ENCODE measurements at regions not wholly inside any gene's neighbourhood (a gene's known extent, or its start where the extent isn't known, plus 50 kb on each side); places are given as distances from the start of the nearest gene placed in this dataset.

DNA sequence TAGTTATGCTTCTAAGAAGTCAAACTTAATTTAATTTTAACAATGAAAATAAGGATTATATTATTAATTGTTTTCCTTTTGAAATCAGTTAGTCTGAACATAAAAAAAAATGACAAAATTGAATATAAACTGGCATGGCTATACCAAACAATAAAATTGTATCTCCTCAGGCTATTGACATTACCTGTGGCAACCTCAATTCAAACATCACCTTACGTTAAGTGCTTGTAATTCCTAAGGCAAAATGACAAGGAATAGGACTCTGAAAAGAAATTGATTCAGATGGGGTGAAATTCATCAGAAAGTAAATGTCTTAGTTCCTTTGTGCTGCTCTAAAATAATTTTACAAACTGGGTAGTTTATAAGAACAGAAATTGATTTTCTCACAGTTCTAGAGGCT lies 89.5 kb downstream of the SLITRK6 start:
- WGBS, 2 experiments (ENCODE audit: insufficient coverage in 2 of 2): no CpG with 5 or more reads among the region's 1 CpG
- H3K4me3 ChIP-seq (ENCODE audit: extremely low read depth, insufficient read depth, low read length, poor library complexity, severe bottlenecking): no peak overlapping the region
- H3K4me1 ChIP-seq (ENCODE audit: control insufficient read depth, insufficient read depth, low read length, poor library complexity, severe bottlenecking): no peaks in the 10 kb centered on the region
- H3K36me3 ChIP-seq (ENCODE audit: control insufficient read depth, insufficient read depth, low read length): no peaks in the 10 kb centered on the region
- no peak overlapping the region for H3K27ac ChIP-seq (ENCODE audit: low read depth, low read length, severe bottlenecking)
- H3K9me3 ChIP-seq (ENCODE audit: control insufficient read depth, low read length): no peaks in the 10 kb centered on the region

DNA sequence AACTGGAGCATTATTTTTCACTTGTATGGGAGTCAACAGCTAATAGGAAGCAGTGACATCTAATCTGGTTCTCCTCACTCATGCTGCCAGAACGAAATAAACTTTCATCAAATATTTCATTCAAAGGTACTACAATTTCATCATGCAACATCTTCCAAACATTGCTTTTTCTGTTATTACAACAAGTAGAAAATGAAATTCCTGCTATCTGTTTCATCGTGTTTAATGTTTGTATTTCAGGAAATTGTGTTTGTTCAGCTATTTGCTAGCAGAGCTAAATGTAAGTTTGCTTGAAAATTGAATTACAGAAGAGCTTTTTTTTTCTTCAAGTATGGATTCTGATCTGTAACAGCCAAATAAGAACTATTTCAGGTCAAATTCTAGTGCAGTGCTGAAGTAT lies 90.1 kb downstream of the SLITRK6 start:
- Histone ChIP-seq H3K36me3 (ENCODE audit: control insufficient read depth, insufficient read depth, low read length) (no peaks in the 10 kb centered on the region), H3K9me3 (ENCODE audit: control insufficient read depth, low read length) (no peaks in the 10 kb centered on the region), H3K4me3 (ENCODE audit: extremely low read depth, insufficient read depth, low read length, poor library complexity, severe bottlenecking) (no peak overlapping the region), H3K4me1 (ENCODE audit: control insufficient read depth, insufficient read depth, low read length, poor library complexity, severe bottlenecking) (no peaks in the 10 kb centered on the region), H3K27ac (ENCODE audit: low read depth, low read length, severe bottlenecking) (no peak overlapping the region)
- 88% methylated on average over 2 of the region's 2 CpGs; no CpG with 5 or more reads in 1 of the 2 experiments for WGBS, 2 experiments (ENCODE audit: insufficient coverage in 2 of 2)

DNA sequence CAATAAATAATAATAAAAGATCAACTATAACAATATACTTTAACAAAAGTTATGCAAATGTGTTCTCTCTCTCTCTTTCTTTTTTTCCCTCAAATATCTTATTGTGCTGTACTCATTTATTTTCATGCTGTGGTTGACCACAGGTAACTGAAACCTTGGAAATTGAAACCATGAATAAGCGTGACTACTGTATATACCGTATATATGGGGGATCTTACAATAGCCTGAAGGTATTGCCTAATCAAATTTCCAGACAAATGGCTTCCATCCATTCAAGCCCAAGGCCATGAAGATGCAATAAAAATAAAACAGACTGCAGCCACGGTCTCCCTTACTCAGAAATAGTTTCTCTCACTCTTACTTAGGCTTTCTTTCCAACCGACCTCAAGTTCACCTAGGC lies 98.3 kb downstream of the SLITRK6 start:
- no peaks in the 10 kb centered on the region for H3K4me1 ChIP-seq (ENCODE audit: control insufficient read depth, insufficient read depth, low read length, poor library complexity, severe bottlenecking)

DNA sequence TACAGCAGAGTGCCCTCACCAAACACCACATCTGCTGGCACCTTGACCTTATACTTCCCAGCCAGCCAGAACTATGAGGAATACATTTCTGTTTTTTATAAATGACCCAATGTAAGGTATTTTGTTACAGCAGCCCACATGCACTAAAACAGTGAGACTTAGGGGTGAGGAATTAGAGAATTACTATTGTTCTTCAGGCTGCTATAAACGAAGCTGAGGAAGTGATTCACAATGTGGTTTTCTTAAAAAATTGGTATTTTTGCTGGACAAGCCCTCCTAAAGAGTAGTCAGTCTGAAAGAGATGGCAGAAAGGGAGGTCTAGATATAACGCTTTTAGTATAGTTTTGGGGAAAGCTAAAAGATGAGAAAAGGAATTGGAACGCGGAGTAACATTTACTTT lies 101.0 kb downstream of the SLITRK6 start:
- no peak overlapping the region for H3K27ac ChIP-seq (ENCODE audit: low read depth, low read length, severe bottlenecking)
- no peaks in the 10 kb centered on the region for H3K9me3 ChIP-seq (ENCODE audit: control insufficient read depth, low read length)
- no peak overlapping the region for H3K4me3 ChIP-seq (ENCODE audit: extremely low read depth, insufficient read depth, low read length, poor library complexity, severe bottlenecking)
- H3K4me1 ChIP-seq (ENCODE audit: control insufficient read depth, insufficient read depth, low read length, poor library complexity, severe bottlenecking): no peaks in the 10 kb centered on the region
- WGBS, 2 experiments (ENCODE audit: insufficient coverage in 2 of 2): 66 to 73% methylated on average over 4 of the region's 4 CpGs
- H3K36me3 ChIP-seq (ENCODE audit: control insufficient read depth, insufficient read depth, low read length): no peaks in the 10 kb centered on the region

More for the DNA sequence above, 98.3 kb downstream of the SLITRK6 start:
- Histone ChIP-seq H3K4me3 (ENCODE audit: extremely low read depth, insufficient read depth, low read length, poor library complexity, severe bottlenecking) (no peak overlapping the region), H3K9me3 (ENCODE audit: control insufficient read depth, low read length) (no peaks in the 10 kb centered on the region), H3K36me3 (ENCODE audit: control insufficient read depth, insufficient read depth, low read length) (no peaks in the 10 kb centered on the region), H3K27ac (ENCODE audit: low read depth, low read length, severe bottlenecking) (no peak overlapping the region)
- 80 to 95% methylated on average over 1 to 3 of the region's 4 CpGs for WGBS, 2 experiments (ENCODE audit: insufficient coverage in 2 of 2)

DNA sequence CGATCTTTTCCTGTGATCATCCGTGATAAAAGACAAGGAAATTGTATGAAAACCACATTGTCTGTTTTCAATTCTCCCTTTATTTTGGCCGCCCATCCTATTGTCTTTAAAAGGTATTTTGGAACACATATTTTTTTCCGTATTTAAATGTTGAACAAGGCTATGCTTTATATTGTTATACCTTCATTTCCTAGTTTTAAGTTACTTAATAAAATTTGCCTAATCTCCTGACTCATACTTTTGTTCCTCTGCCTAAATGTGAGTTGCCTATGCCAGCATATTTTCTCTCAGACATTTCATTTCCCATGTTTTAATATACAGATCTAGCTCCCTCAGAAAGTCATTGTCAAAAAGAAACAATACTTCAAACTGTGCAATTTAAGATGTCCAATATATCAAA lies 104.2 kb downstream of the SLITRK6 start:
- Histone ChIP-seq H3K9me3 (ENCODE audit: control insufficient read depth, low read length) (no peaks in the 10 kb centered on the region), H3K4me3 (ENCODE audit: extremely low read depth, insufficient read depth, low read length, poor library complexity, severe bottlenecking) (no peak overlapping the region), H3K27ac (ENCODE audit: low read depth, low read length, severe bottlenecking) (no peak overlapping the region), H3K36me3 (ENCODE audit: control insufficient read depth, insufficient read depth, low read length) (no peaks in the 10 kb centered on the region), H3K4me1 (ENCODE audit: control insufficient read depth, insufficient read depth, low read length, poor library complexity, severe bottlenecking) (no peaks in the 10 kb centered on the region)
- 83% methylated on average over 1 of the region's 4 CpGs; no CpG with 5 or more reads in 1 of the 2 experiments for WGBS, 2 experiments (ENCODE audit: insufficient coverage in 2 of 2)

DNA sequence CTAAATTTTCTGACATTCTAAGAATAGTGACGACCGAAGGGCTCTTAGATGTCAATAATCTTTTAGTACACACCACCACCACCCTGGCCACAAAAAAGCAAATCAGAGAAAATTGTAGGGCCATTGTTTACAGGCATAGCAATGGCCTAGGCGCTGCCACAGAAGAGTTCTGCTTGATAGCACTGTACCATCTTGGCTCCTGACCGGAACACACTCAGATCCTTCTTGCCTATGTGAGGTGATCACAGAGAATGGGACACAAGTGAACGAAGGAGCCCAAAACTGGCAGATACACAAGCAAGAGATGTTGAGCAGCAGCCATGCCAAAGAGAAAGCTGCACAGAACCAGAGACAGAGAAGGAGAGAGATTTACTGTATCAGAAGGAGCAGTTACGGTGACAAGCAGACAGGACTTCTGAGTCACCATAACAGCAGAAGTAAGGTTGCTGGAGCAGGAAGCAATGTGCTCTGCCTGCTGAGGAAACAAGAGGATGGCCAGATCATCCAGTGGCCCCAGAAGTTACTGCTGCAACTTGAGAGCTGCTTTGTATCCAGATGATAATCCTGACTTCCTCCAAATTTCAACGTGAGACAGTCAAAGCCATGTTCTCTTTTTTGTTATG lies 105.2 kb downstream of the SLITRK6 start:
- peak overlapping the region; percentile 57 for H3K27ac ChIP-seq (ENCODE audit: low read depth, low read length, severe bottlenecking)
- H3K36me3 ChIP-seq (ENCODE audit: control insufficient read depth, insufficient read depth, low read length): no peaks in the 10 kb centered on the region
- H3K4me3 ChIP-seq (ENCODE audit: extremely low read depth, insufficient read depth, low read length, poor library complexity, severe bottlenecking): no peak overlapping the region
- WGBS, 2 experiments (ENCODE audit: insufficient coverage in 2 of 2): 83 to 87% methylated on average over 3 to 5 of the region's 7 CpGs
- H3K4me1 ChIP-seq (ENCODE audit: control insufficient read depth, insufficient read depth, low read length, poor library complexity, severe bottlenecking): no peaks in the 10 kb centered on the region
- H3K9me3 ChIP-seq (ENCODE audit: control insufficient read depth, low read length): no peaks in the 10 kb centered on the region

DNA sequence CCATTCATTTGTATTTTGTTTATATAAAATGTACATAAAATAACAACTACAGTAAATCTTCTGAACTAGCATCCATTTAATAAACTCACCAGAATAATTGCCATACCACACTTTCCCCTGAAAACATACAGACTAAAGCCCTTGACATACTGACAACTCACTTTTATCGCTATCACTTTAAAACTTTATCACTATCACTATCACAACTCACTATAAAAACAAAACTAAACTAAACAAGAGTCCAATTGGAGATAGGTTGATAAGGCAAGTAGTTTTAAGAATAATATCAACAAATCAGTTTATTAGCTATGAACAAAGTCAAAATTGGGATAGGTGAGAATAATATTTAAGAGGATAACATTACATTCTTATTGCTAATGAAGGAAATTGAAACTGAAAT lies 108.9 kb downstream of the SLITRK6 start:
- Histone ChIP-seq H3K9me3 (ENCODE audit: control insufficient read depth, low read length) (no peaks in the 10 kb centered on the region), H3K4me3 (ENCODE audit: extremely low read depth, insufficient read depth, low read length, poor library complexity, severe bottlenecking) (no peak overlapping the region), H3K36me3 (ENCODE audit: control insufficient read depth, insufficient read depth, low read length) (no peaks in the 10 kb centered on the region), H3K27ac (ENCODE audit: low read depth, low read length, severe bottlenecking) (no peak overlapping the region), H3K4me1 (ENCODE audit: control insufficient read depth, insufficient read depth, low read length, poor library complexity, severe bottlenecking) (no peaks in the 10 kb centered on the region)
- 0% methylated on average over 1 of the region's 1 CpG; no CpG with 5 or more reads in 1 of the 2 experiments for WGBS, 2 experiments (ENCODE audit: insufficient coverage in 2 of 2)

DNA sequence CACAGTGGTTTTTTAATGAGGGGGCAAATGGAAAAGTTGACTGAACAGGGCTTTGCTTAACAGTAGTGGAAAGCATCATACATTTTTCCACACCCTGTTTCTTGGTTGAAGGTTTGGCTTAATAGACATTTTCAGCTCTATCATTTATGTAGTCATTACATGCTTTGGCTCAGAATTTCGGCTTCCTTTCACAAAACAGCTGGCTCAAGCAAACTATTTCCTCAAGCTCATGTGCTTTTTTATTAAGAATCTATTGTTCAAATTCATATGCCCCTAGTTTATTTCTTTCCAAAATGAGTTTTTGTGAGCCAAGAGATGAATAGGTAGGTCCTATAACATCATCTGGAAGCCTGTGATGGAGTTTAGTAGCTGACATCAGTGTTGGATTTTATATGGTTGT lies 113.8 kb downstream of the SLITRK6 start:
- Histone ChIP-seq H3K9me3 (ENCODE audit: control insufficient read depth, low read length) (no peaks in the 10 kb centered on the region), H3K4me3 (ENCODE audit: extremely low read depth, insufficient read depth, low read length, poor library complexity, severe bottlenecking) (no peak overlapping the region), H3K4me1 (ENCODE audit: control insufficient read depth, insufficient read depth, low read length, poor library complexity, severe bottlenecking) (no peaks in the 10 kb centered on the region), H3K27ac (ENCODE audit: low read depth, low read length, severe bottlenecking) (no peak overlapping the region), H3K36me3 (ENCODE audit: control insufficient read depth, insufficient read depth, low read length) (no peaks in the 10 kb centered on the region)
- WGBS, 2 experiments (ENCODE audit: insufficient coverage in 2 of 2): no CpG with 5 or more reads among the region's 1 CpG

DNA sequence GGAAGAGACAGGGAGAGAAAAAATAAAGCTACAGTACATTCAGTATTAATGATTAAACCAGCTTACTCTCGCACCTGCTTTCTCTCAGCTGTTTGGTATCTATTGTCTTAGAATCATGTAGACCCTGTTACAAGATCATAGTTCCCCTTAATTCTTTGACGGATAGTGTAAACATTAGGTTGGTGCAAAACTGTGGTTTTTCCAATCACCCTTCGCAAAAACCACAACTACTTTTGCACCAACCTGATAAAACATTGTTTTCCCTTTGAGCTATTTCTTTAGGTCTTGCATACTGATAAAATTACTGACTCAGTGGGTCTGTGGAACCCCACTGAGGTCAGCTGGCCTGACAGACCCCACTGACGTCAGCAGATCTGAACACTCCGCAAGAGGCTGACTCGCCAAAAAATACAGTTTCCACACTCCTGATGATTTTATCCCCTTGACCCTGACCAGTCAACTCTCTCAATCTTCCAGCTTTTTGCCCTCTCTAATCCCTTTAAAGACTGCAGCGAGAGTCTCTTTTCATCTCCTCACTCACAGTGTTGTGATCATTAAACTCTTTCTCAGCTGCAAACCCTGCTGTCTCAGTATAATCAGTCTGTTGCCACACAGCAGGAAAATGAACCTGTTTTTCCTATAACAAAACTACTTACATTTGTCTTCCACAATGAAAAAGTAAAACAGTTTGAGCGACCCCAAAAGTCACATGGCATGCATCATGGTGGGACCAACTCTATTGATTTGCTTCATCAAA lies 123.9 kb downstream of the SLITRK6 start:
- 87 to 95% methylated on average over 5 of the region's 8 CpGs for WGBS, 2 experiments (ENCODE audit: insufficient coverage in 2 of 2)
- Histone ChIP-seq H3K27ac (ENCODE audit: low read depth, low read length, severe bottlenecking) (no peak overlapping the region), H3K4me1 (ENCODE audit: control insufficient read depth, insufficient read depth, low read length, poor library complexity, severe bottlenecking) (no peaks in the 10 kb centered on the region)

DNA sequence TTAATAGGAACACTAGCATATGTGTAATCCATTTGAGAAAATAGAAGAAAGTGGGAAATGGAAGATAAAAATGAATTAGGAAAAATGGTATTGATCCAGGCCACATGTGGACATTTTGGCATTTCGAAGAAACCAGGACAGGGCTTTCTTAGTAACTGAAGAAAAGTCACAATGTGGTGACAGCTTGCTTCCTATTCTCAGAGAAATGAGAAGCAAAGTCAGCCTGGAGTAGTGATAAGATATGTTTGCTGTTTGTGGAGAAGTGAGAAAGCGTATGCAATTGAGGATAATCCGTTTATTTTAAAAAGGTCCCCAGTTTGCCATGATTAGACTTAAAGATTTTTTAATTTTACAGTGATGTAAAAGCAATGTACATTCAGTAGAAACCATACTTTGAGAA lies 127.9 kb downstream of the SLITRK6 start:
- Histone ChIP-seq H3K9me3 (ENCODE audit: control insufficient read depth, low read length) (peaks cover 11% of the 10 kb centered on the region), H3K36me3 (ENCODE audit: control insufficient read depth, insufficient read depth, low read length) (no peaks in the 10 kb centered on the region)
- WGBS, 2 experiments (ENCODE audit: insufficient coverage in 2 of 2): 92 to 100% methylated on average over 1 of the region's 3 CpGs

More for the DNA sequence above, 123.9 kb downstream of the SLITRK6 start:
- no peaks in the 10 kb centered on the region for H3K36me3 ChIP-seq (ENCODE audit: control insufficient read depth, insufficient read depth, low read length)
- peaks cover 11% of the 10 kb centered on the region for H3K9me3 ChIP-seq (ENCODE audit: control insufficient read depth, low read length)
- no peak overlapping the region for H3K4me3 ChIP-seq (ENCODE audit: extremely low read depth, insufficient read depth, low read length, poor library complexity, severe bottlenecking)

DNA sequence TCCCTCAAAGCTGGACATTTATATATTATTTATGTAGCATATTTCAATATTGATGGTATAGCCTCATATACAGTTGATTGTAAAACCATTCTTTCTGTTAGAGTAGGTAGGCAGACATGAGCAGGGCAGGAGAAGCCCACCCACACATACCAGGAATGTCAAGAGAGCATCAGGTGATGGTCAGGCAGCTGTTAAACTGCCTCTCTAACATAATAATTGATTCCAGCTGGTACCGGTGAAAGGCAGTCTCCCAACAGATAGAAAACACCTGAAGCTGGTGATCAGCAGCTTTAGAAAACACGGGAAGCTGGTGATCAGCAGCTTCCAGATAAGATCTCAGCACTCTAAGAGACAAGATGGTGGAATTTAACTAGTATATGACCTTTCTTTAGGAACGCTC lies 132.9 kb downstream of the SLITRK6 start:
- no peaks in the 10 kb centered on the region for H3K36me3 ChIP-seq (ENCODE audit: control insufficient read depth, insufficient read depth, low read length)
- WGBS, 2 experiments (ENCODE audit: insufficient coverage in 2 of 2): 52% methylated on average over 2 of the region's 3 CpGs; no CpG with 5 or more reads in 1 of the 2 experiments
- no peaks in the 10 kb centered on the region for H3K4me1 ChIP-seq (ENCODE audit: control insufficient read depth, insufficient read depth, low read length, poor library complexity, severe bottlenecking)
- no peaks in the 10 kb centered on the region for H3K9me3 ChIP-seq (ENCODE audit: control insufficient read depth, low read length)
- no peak overlapping the region for H3K4me3 ChIP-seq (ENCODE audit: extremely low read depth, insufficient read depth, low read length, poor library complexity, severe bottlenecking)
- no peak overlapping the region for H3K27ac ChIP-seq (ENCODE audit: low read depth, low read length, severe bottlenecking)

More for the DNA sequence above, 127.9 kb downstream of the SLITRK6 start:
- no peaks in the 10 kb centered on the region for H3K4me1 ChIP-seq (ENCODE audit: control insufficient read depth, insufficient read depth, low read length, poor library complexity, severe bottlenecking)
- H3K27ac ChIP-seq (ENCODE audit: low read depth, low read length, severe bottlenecking): no peak overlapping the region
- H3K4me3 ChIP-seq (ENCODE audit: extremely low read depth, insufficient read depth, low read length, poor library complexity, severe bottlenecking): no peak overlapping the region

Data from mesodermal cell (in vitro differentiated cells).